Naive thymus-derived CD8-positive, alpha-beta T cell (primary cell): ENCODE measurements at regions not wholly inside any gene's neighbourhood (a gene's known extent, or its start where the extent isn't known, plus 50 kb on each side); places are given as distances from the start of the nearest gene placed in this dataset.

Experiments
- ATAC-seq, 2 donors: fragments of 150-1000 bp; cut with Tn5 transposase in 1 of 2; sonication (Bioruptor Pico), chemical (Tn5 transposase) in 1 of 2; 1 replicate in 1 of 2; 2 replicates in 1 of 2; pipeline ENCODE4 v1.10.0; 2021; ENCODE audit warnings: mild to moderate bottlenecking in 2 of 2, moderate library complexity in 2 of 2
- POLR2A ChIA-PET: fragments of 350-600 bp; sonication (Branson Sonifier 250); formaldehyde crosslinking; loops from one replicate; lab custom pipeline; 2021; ENCODE audit warnings: antibody characterized with exemption; lab: Charles Lee
- DNase-seq, 10 donors: peaks; one replicate each; pipeline versions ENCODE4 v3.0.0 to v3.0.0-alpha.2; 2020 to 2022
- H3K27ac Mint-ChIP-seq, 10 donors: one replicate each; pipeline ENCODE4 v1.8.0; 2020 to 2022; ENCODE audit warnings: mild to moderate bottlenecking in 10 of 10, mixed read lengths in 10 of 10, moderate library complexity in 4 of 10, inconsistent platforms in 1 of 10
- H3K27me3 Mint-ChIP-seq, 5 donors: one replicate each; pipeline ENCODE4 v1.8.0; 2021 to 2022; ENCODE audit warnings: mixed read lengths in 5 of 5
- H3K36me3 Mint-ChIP-seq, 3 donors: one replicate each; pipeline ENCODE4 v1.8.0; 2020 to 2022; ENCODE audit warnings: mixed read lengths in 3 of 3, mild to moderate bottlenecking in 2 of 3, inconsistent platforms in 1 of 3
- H3K4me1 Mint-ChIP-seq, 4 donors: one replicate each; pipeline ENCODE4 v1.8.0; 2021 to 2022; ENCODE audit warnings: mixed read lengths in 4 of 4
- H3K4me3 Mint-ChIP-seq, 10 donors: one replicate each; pipeline ENCODE4 v1.8.0; 2020 to 2022; ENCODE audit warnings: mild to moderate bottlenecking in 10 of 10, mixed read lengths in 10 of 10, moderate library complexity in 6 of 10, inconsistent platforms in 1 of 10
- H3K9me3 Mint-ChIP-seq, 9 donors: one replicate each; pipeline ENCODE4 v1.8.0; 2020 to 2022; ENCODE audit warnings: mixed read lengths in 9 of 9, mild to moderate bottlenecking in 3 of 9, inconsistent platforms in 1 of 9, moderate library complexity in 1 of 9

DNA sequence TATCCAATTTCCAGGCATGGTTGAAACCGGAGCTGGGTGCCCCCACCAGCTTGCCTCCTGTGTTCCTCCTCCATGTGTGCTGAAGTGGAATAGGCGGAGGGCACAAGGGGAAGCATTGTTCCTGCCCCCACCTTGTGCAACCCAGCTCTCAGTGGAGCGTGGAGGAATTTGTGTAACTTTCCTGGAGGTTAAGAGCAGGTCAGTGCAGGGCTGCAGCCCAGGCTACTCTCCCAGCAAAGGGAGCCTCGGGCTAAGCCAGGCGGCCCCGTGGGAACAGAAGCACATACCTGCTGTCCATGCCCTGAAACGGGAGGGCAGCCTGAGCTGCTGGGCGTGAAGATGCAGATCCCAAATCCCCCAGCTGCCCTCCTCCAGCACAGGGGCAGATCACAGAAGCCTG is 158.8 kb upstream of the LHX1 start:
- H3K27ac Mint-ChIP-seq: no peak overlapping the region
- peaks cover 0 to 2% (median 0%) of the 10 kb centered on the region in 4 donors for H3K4me1 Mint-ChIP-seq
- no peak overlapping the region for H3K4me3 Mint-ChIP-seq
- DNase-seq (no peak), ATAC-seq (no peak)
- peaks cover 26 to 63% (median 33%) of the 10 kb centered on the region in 5 donors for H3K27me3 Mint-ChIP-seq
- peaks cover 0 to 15% (median 0%) of the 10 kb centered on the region in 9 donors for H3K9me3 Mint-ChIP-seq
- no peaks in the 10 kb centered on the region for H3K36me3 Mint-ChIP-seq
- POLR2A ChIA-PET: no interaction called here

- H3K27me3 Mint-ChIP-seq: peaks cover 32 to 74% (median 38%) of the 10 kb centered on the region in 5 donors
- DNase-seq (no peak), ATAC-seq (no peak)
- H3K4me1 Mint-ChIP-seq: peaks cover 0 to 2% (median 0%) of the 10 kb centered on the region in 4 donors
- H3K4me3 Mint-ChIP-seq: no peak overlapping the region
- H3K36me3 Mint-ChIP-seq: no peaks in the 10 kb centered on the region
- POLR2A ChIA-PET: no interaction called here
- H3K27ac Mint-ChIP-seq: no peak overlapping the region
- peaks cover 0 to 15% (median 0%) of the 10 kb centered on the region in 9 donors for H3K9me3 Mint-ChIP-seq
Observed at GRCh38 chr17:36779550-36779949, 157.7 kb upstream of the LHX1 start.

GRCh38 chr17:36784633-36785032 is 152.6 kb upstream of the LHX1 start:
- Mint-ChIP-seq H3K36me3 (no peaks in the 10 kb centered on the region), H3K4me3 (no peak overlapping the region), H3K9me3 (peaks cover 0 to 7% (median 0%) of the 10 kb centered on the region in 9 donors), H3K27ac (no peak overlapping the region), H3K27me3 (peaks cover 22 to 54% (median 28%) of the 10 kb centered on the region in 5 donors), H3K4me1 (no peaks in the 10 kb centered on the region)
- ATAC-seq (no peak), DNase-seq (no peak)
- POLR2A ChIA-PET: no interaction called here

DNA sequence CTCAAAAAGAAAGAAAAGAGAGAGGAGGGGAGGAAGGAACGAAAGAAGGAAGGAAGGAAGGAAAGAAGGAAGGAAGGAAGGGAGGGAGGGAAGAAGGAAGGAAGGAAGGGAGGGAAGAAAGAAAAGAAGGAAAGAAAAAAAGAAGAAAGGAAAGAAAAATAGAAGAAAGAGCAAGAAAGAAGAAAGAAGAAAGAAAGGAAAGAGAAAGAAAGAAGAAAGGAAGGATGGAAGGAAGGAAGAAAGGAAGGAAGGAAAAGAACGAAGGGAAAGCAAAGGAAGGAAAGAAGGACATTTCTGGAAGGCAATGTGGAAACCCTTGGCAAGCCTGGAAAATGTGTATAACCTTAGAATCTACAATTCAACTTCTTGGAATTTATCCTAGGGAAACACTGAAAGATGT is 150.4 kb upstream of the LHX1 start:
- POLR2A ChIA-PET: no interaction called here
- DNase-seq (no peak), ATAC-seq (no peak)
- H3K27ac Mint-ChIP-seq: no peak overlapping the region
- peaks cover 19 to 52% (median 36%) of the 10 kb centered on the region in 5 donors for H3K27me3 Mint-ChIP-seq
- H3K9me3 Mint-ChIP-seq: peaks cover 0 to 7% (median 0%) of the 10 kb centered on the region in 9 donors
- H3K36me3 Mint-ChIP-seq: no peaks in the 10 kb centered on the region
- H3K4me3 Mint-ChIP-seq: no peak overlapping the region
- peaks cover 0 to 4% (median 0%) of the 10 kb centered on the region in 4 donors for H3K4me1 Mint-ChIP-seq

DNA sequence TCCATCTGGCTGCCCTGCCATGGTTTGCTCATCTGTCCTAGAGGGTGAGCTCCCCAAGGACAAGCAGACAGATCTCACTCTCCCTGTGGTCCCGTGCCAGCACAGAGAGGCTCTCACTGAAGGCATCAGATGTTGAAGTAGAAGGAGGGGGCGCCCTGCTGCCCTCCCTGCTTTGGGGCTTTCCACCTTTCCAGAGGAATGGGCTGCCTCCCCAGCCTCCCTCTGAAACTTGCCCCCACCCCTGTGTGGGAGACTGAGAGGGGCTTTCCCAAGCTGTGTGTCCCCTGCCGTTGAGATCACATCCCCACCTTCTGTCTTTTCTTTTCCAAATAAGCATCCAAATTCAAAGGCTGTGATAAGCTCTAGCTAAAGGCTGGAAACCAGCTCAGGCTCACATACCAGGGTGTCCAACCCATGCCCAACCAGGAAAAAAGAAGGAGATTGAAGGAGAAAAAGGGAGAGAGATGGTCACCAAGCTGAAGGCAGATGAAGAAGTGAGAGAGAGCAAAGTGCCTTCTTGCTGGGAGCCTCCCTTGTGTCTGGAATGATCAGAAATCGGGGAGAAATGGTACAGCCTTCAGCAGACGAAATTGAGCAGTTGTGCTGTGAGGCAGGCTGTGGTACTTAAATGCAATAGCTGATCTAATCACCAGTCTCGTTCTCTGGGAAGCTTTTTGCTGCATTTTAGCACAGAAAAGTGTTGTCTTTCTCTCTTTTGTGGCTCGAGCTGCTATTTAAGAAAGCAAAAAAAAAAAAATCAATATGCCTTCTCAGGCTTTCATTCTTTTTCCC is 145.9 kb upstream of the LHX1 start:
- peaks cover 0 to 5% (median 0%) of the 10 kb centered on the region in 9 donors for H3K9me3 Mint-ChIP-seq
- no peaks in the 10 kb centered on the region for H3K36me3 Mint-ChIP-seq
- no peak for DNase-seq
- no peak for ATAC-seq
- peaks cover 0 to 4% (median 0%) of the 10 kb centered on the region in 4 donors for H3K4me1 Mint-ChIP-seq
- H3K27ac Mint-ChIP-seq: no peak overlapping the region
- peaks cover 4 to 31% (median 18%) of the 10 kb centered on the region in 5 donors for H3K27me3 Mint-ChIP-seq
- POLR2A ChIA-PET: no interaction called here
- no peak overlapping the region for H3K4me3 Mint-ChIP-seq

GRCh38 chr17:36791942-36792475 is 145.3 kb upstream of the LHX1 start:
- Mint-ChIP-seq H3K4me3 (no peak overlapping the region), H3K4me1 (peaks cover 0 to 4% (median 0%) of the 10 kb centered on the region in 4 donors), H3K27me3 (peaks cover 4 to 31% (median 17%) of the 10 kb centered on the region in 5 donors), H3K36me3 (no peaks in the 10 kb centered on the region), H3K9me3 (peaks cover 0 to 4% (median 0%) of the 10 kb centered on the region in 9 donors), H3K27ac (no peak overlapping the region)
- POLR2A ChIA-PET: no interaction called here
- ATAC-seq (no peak), DNase-seq (no peak)

DNA sequence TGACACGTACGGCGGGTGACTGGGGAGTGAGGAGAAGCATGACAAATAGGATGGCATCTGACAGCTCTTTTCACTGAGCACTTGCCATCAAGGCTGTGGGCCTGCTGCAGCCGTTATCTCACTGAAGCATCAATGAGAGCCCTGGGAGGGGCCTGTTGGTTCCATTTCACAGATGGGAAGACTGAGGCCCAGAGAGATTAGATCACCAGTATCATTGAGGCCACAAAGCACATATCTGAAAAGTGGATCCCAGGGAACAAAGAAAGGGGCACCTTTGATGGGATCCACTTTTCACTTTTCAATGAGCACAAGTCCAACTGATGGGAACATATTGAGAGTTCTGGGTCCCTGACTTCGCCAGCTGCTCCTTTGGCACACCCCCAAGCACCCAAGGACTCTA is 144.4 kb upstream of the LHX1 start:
- H3K9me3 Mint-ChIP-seq: peaks cover 0 to 7% (median 3%) of the 10 kb centered on the region in 9 donors
- peaks cover 0 to 3% (median 3%) of the 10 kb centered on the region in 3 donors for H3K36me3 Mint-ChIP-seq
- peaks cover 0 to 4% (median 0%) of the 10 kb centered on the region in 4 donors for H3K4me1 Mint-ChIP-seq
- peaks cover 4 to 31% (median 16%) of the 10 kb centered on the region in 5 donors for H3K27me3 Mint-ChIP-seq
- POLR2A ChIA-PET: no interaction called here
- H3K27ac Mint-ChIP-seq: no peak overlapping the region
- no peak for ATAC-seq
- H3K4me3 Mint-ChIP-seq: no peak overlapping the region
- DNase-seq: no peak

- ATAC-seq: no peak
- peaks cover 0 to 7% (median 3%) of the 10 kb centered on the region in 3 donors for H3K36me3 Mint-ChIP-seq
Observed at GRCh38 chr17:36793976-36794375, 143.3 kb upstream of the LHX1 start.

GRCh38 chr17:36807496-36808179 is 129.6 kb upstream of the LHX1 start:
- Mint-ChIP-seq H3K4me3 (no peak overlapping the region), H3K4me1 (no peaks in the 10 kb centered on the region), H3K27me3 (peaks cover 20 to 79% (median 45%) of the 10 kb centered on the region in 5 donors), H3K27ac (no peak overlapping the region), H3K36me3 (peaks cover 0 to 4% (median 0%) of the 10 kb centered on the region in 3 donors), H3K9me3 (peaks cover 0 to 5% (median 0%) of the 10 kb centered on the region in 9 donors)
- DNase-seq (no peak), ATAC-seq (no peak)
- POLR2A ChIA-PET: interaction anchor here (0.6 kb wide), 1 partner anchor 14 kb away, joined by 3 read pairs; no protein-coding TSS in a partner anchor

More at GRCh38 chr17:36793976-36794375, 143.3 kb upstream of the LHX1 start:
- H3K4me1 Mint-ChIP-seq: peaks cover 0 to 4% (median 0%) of the 10 kb centered on the region in 4 donors
- H3K27ac Mint-ChIP-seq: no peak overlapping the region
- peaks cover 0 to 9% (median 2%) of the 10 kb centered on the region in 9 donors for H3K9me3 Mint-ChIP-seq
- POLR2A ChIA-PET: interaction anchor here (0.6 kb wide), 2 partner anchors 13 to 1943 kb away, joined by 3 read pairs; no protein-coding TSS in a partner anchor
- no peak overlapping the region for H3K4me3 Mint-ChIP-seq
- no peak for DNase-seq
- H3K27me3 Mint-ChIP-seq: peaks cover 4 to 31% (median 13%) of the 10 kb centered on the region in 5 donors

- no peak overlapping the region for H3K4me3 Mint-ChIP-seq
- no peak for DNase-seq
- peaks cover 0 to 4% (median 0%) of the 10 kb centered on the region in 3 donors for H3K36me3 Mint-ChIP-seq
- H3K27me3 Mint-ChIP-seq: peaks cover 20 to 79% (median 50%) of the 10 kb centered on the region in 5 donors
- ATAC-seq: no peak
- POLR2A ChIA-PET: no interaction called here
- no peak overlapping the region for H3K27ac Mint-ChIP-seq
- H3K9me3 Mint-ChIP-seq: peaks cover 0 to 5% (median 0%) of the 10 kb centered on the region in 9 donors
- no peaks in the 10 kb centered on the region for H3K4me1 Mint-ChIP-seq
Observed at GRCh38 chr17:36808180-36808661, 129.1 kb upstream of the LHX1 start.

DNA sequence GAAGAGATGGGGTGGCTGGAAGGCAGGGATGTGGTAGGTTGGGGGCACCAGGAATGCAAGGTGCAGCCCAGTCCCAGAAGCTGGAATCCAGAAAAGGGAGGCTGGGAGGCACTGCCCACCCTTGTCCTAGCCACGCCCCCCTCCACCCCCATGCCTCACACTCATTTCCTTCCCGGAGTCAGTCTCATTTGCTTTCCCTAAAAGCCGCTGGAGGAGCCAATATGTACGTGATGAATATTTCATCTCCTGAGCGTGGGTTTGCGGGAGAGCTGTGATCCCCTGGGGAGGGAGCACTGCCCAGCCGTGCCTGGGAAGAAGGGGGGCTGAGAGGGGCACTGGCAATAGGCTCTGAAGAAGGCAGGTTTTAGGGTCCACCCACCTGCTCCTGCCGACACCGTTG is 124.5 kb upstream of the LHX1 start:
- H3K27me3 Mint-ChIP-seq: peaks cover 26 to 83% (median 73%) of the 10 kb centered on the region in 5 donors
- no peak for ATAC-seq
- POLR2A ChIA-PET: no interaction called here

GRCh38 chr17:36813357-36813756 is 123.9 kb upstream of the LHX1 start:
- Mint-ChIP-seq H3K9me3 (no peaks in the 10 kb centered on the region), H3K4me3 (no peak overlapping the region), H3K36me3 (no peaks in the 10 kb centered on the region), H3K27ac (no peak overlapping the region), H3K4me1 (peaks cover 0 to 5% (median 0%) of the 10 kb centered on the region in 4 donors), H3K27me3 (peaks cover 26 to 84% (median 73%) of the 10 kb centered on the region in 5 donors)
- DNase-seq (no peak), ATAC-seq (no peak)
- POLR2A ChIA-PET: no interaction called here

More for the DNA sequence above, 124.5 kb upstream of the LHX1 start:
- H3K4me3 Mint-ChIP-seq: no peak overlapping the region
- H3K27ac Mint-ChIP-seq: no peak overlapping the region
- H3K9me3 Mint-ChIP-seq: no peaks in the 10 kb centered on the region
- H3K4me1 Mint-ChIP-seq: peaks cover 0 to 5% (median 0%) of the 10 kb centered on the region in 4 donors
- no peak for DNase-seq
- H3K36me3 Mint-ChIP-seq: no peaks in the 10 kb centered on the region
